C4-2B (cell line): ENCODE measurements at regions not wholly inside any gene's neighbourhood (a gene's known extent, or its start where the extent isn't known, plus 50 kb on each side); places are given as distances from the start of the nearest gene placed in this dataset.

Experiments
- ZFX ChIP-seq: fragments of 450-650 bp; IDR thresholded peaks from 2 replicates; pipeline ENCODE4 v1.6.1; 2017
- TF ChIP-seq, protein P1 (sequence below): fragments of 450-650 bp; conservative IDR thresholded peaks from 2 replicates; pipeline ENCODE4 v1.5.1; 2017; ENCODE audit warnings: mild to moderate bottlenecking

DNA sequence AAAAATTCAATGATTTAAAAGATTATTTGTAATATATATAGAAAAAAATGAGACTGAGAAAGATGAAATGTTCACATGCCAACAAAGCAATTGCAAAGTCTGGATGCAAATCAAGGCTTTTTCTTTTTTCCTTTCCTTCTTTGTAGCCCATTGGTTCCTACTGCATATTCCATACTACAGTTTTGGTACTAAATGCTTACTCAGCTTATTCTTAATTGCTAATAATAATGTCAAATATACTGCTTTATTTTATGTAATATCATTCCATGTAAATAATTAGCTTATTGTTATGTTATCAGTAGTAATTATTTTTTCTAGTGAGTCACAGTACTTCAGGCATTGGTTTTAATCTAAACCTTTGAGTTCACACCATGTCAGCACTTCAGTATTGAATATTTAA, 407.4 kb upstream of the LRRTM1 start:
- TF ChIP-seq, protein P1, sequence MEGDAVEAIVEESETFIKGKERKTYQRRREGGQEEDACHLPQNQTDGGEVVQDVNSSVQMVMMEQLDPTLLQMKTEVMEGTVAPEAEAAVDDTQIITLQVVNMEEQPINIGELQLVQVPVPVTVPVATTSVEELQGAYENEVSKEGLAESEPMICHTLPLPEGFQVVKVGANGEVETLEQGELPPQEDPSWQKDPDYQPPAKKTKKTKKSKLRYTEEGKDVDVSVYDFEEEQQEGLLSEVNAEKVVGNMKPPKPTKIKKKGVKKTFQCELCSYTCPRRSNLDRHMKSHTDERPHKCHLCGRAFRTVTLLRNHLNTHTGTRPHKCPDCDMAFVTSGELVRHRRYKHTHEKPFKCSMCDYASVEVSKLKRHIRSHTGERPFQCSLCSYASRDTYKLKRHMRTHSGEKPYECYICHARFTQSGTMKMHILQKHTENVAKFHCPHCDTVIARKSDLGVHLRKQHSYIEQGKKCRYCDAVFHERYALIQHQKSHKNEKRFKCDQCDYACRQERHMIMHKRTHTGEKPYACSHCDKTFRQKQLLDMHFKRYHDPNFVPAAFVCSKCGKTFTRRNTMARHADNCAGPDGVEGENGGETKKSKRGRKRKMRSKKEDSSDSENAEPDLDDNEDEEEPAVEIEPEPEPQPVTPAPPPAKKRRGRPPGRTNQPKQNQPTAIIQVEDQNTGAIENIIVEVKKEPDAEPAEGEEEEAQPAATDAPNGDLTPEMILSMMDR: no peak
- TF ChIP-seq ZFX: no peak
